ENCODE measurements at regions not wholly inside any gene's neighbourhood (a gene's known extent, or its start where the extent isn't known, plus 50 kb on each side); places are given as distances from the start of the nearest gene placed in this dataset.
"Not testable (repeated sequence)": the region's sequence is repeated elsewhere in the genome, so short reads cannot be mapped to it uniquely, and the experiment has no call there.

DNA sequence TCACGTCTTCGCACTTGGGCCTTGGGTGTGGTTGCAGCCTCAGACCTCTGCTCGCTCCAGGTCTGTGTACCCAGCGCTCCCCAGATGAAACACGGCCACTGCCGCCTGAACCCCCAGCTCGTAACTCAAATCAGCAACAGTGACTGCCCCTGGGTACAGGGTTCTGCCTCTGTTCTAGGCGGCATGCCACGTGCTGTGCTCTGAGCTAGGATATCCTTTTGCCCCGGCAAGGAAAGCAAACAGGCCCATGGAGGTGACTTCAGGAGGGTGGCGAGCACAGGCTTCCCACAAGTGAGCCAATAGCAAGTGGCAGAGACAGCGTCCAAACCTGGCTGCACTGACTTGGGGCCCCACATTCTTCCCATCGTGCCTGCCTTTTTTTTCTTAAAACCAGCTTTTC, 96.3 kb upstream of the PZP start:
- TF ChIP-seq, protein P1, sequence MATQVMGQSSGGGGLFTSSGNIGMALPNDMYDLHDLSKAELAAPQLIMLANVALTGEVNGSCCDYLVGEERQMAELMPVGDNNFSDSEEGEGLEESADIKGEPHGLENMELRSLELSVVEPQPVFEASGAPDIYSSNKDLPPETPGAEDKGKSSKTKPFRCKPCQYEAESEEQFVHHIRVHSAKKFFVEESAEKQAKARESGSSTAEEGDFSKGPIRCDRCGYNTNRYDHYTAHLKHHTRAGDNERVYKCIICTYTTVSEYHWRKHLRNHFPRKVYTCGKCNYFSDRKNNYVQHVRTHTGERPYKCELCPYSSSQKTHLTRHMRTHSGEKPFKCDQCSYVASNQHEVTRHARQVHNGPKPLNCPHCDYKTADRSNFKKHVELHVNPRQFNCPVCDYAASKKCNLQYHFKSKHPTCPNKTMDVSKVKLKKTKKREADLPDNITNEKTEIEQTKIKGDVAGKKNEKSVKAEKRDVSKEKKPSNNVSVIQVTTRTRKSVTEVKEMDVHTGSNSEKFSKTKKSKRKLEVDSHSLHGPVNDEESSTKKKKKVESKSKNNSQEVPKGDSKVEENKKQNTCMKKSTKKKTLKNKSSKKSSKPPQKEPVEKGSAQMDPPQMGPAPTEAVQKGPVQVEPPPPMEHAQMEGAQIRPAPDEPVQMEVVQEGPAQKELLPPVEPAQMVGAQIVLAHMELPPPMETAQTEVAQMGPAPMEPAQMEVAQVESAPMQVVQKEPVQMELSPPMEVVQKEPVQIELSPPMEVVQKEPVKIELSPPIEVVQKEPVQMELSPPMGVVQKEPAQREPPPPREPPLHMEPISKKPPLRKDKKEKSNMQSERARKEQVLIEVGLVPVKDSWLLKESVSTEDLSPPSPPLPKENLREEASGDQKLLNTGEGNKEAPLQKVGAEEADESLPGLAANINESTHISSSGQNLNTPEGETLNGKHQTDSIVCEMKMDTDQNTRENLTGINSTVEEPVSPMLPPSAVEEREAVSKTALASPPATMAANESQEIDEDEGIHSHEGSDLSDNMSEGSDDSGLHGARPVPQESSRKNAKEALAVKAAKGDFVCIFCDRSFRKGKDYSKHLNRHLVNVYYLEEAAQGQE (IDR thresholded peaks at IDR 0.05; ENCODE audit: low read depth, low read length), result not testable (repeated sequence)
- not testable (repeated sequence) for TF ChIP-seq MAX (IDR thresholded peaks at IDR 0.05; ENCODE audit: low read depth); EP300 (IDR thresholded peaks at IDR 0.05; ENCODE audit: borderline replicate concordance in 1 of 2, low read depth in 1 of 2, low read length in 1 of 2); CTCF (IDR thresholded peaks at IDR 0.05); CHD2 (IDR thresholded peaks at IDR 0.05; ENCODE audit: low read length, partially characterized antibody)
